Calu3 (cell line): ENCODE measurements at regions not wholly inside any gene's neighbourhood (a gene's known extent, or its start where the extent isn't known, plus 50 kb on each side); places are given as distances from the start of the nearest gene placed in this dataset.
"Not testable (repeated sequence)": the region's sequence is repeated elsewhere in the genome, so short reads cannot be mapped to it uniquely, and the experiment has no call there.

Experiments used
- BruUV-seq: library from RNA; stranded (reverse); fragments of 400-500 nt; replicated peaks from 2 replicates; lab custom pipeline; 2021; lab: Mats Ljungman, UMichigan
- CTCF ChIA-PET: fragments of 300-600 bp; sonication (Branson Sonifier 250); formaldehyde crosslinking; loops from one replicate; lab custom pipeline; 2022; ENCODE audit warnings: antibody characterized with exemption; lab: Charles Lee
- DNase-seq: peaks from one replicate; pipeline ENCODE4 v3.0.0; 2022
- H3K27ac Mint-ChIP-seq: one replicate; pipeline ENCODE4 v1.8.0; 2022; ENCODE audit warnings: mixed read lengths; ENCODE audit not compliant: unreplicated experiment
- H3K27me3 Mint-ChIP-seq: one replicate; pipeline ENCODE4 v1.8.0; 2022; ENCODE audit warnings: mixed read lengths; ENCODE audit not compliant: unreplicated experiment
- H3K36me3 Mint-ChIP-seq: one replicate; pipeline ENCODE4 v1.8.0; 2022; ENCODE audit warnings: mild to moderate bottlenecking, moderate library complexity, mixed read lengths; ENCODE audit not compliant: insufficient read depth, unreplicated experiment
- H3K4me1 Mint-ChIP-seq: one replicate; pipeline ENCODE4 v1.8.0; 2022; ENCODE audit warnings: mild to moderate bottlenecking, low read depth, mixed read lengths; ENCODE audit not compliant: unreplicated experiment
- H3K4me3 Mint-ChIP-seq: one replicate; pipeline ENCODE4 v1.8.0; 2022; ENCODE audit warnings: mild to moderate bottlenecking, low read depth, moderate library complexity, mixed read lengths; ENCODE audit not compliant: unreplicated experiment
- H3K9me3 Mint-ChIP-seq: one replicate; pipeline ENCODE4 v1.8.0; 2022; ENCODE audit warnings: low read depth, mixed read lengths; ENCODE audit not compliant: unreplicated experiment
- CTCF ChIP-seq: fragments of 200-600 bp; IDR thresholded peaks from one replicate; pipeline ENCODE4 v1.8.0; 2022; ENCODE audit warnings: antibody characterized with exemption; ENCODE audit not compliant: unreplicated experiment
- intact Hi-C: fragments of 100-400 bp; cut with micrococcal nuclease; formaldehyde crosslinking; loops from one replicate; pipeline ENCODE4 v1.10.0; 2022; ENCODE audit not compliant: unreplicated experiment

GRCh38 chr13:81562598-81562997 is 1221.7 kb upstream of the SPRY2 start:
- Mint-ChIP-seq H3K4me1 (no peaks in the 10 kb centered on the region), H3K36me3 (no peaks in the 10 kb centered on the region), H3K27me3 (no peaks in the 10 kb centered on the region), H3K27ac (no peak overlapping the region), H3K9me3 (no peaks in the 10 kb centered on the region), H3K4me3 (no peak overlapping the region)
- CTCF ChIA-PET: no interaction called here
- no peak for TF ChIP-seq CTCF
- intact Hi-C loops: no loop called here
- no peak for DNase-seq
- no TSS peak for BruUV-seq

GRCh38 chr13:81551036-81551435 is 1210.1 kb upstream of the SPRY2 start:
- no peak for TF ChIP-seq CTCF
- BruUV-seq: no TSS peak

GRCh38 chr13:81546294-81546693 is 1205.4 kb upstream of the SPRY2 start:
- CTCF ChIA-PET, intact Hi-C loops, DNase-seq, H3K4me1 Mint-ChIP-seq, H3K27me3 Mint-ChIP-seq, H3K4me3 Mint-ChIP-seq, H3K36me3 Mint-ChIP-seq, BruUV-seq, H3K9me3 Mint-ChIP-seq, H3K27ac Mint-ChIP-seq: not testable (repeated sequence)

More at GRCh38 chr13:81551036-81551435, 1210.1 kb upstream of the SPRY2 start:
- Mint-ChIP-seq H3K27ac (no peak overlapping the region), H3K36me3 (no peaks in the 10 kb centered on the region), H3K27me3 (no peaks in the 10 kb centered on the region), H3K4me1 (no peaks in the 10 kb centered on the region), H3K4me3 (no peak overlapping the region), H3K9me3 (peaks cover 2% of the 10 kb centered on the region)
- intact Hi-C loops: no loop called here
- no peak for DNase-seq
- CTCF ChIA-PET: no interaction called here

GRCh38 chr13:81540777-81541176 is 1199.9 kb upstream of the SPRY2 start:
- CTCF ChIA-PET: no interaction called here
- no peak for TF ChIP-seq CTCF
- intact Hi-C loops: loop anchor here (5.0 kb wide), 2 partner anchors 67 to 332 kb away; no protein-coding TSS in a partner anchor

GRCh38 chr13:81539643-81540150 is 1198.8 kb upstream of the SPRY2 start:
- no peak for TF ChIP-seq CTCF
- no peak overlapping the region for H3K27ac Mint-ChIP-seq
- H3K4me3 Mint-ChIP-seq: no peak overlapping the region
- H3K27me3 Mint-ChIP-seq: no peaks in the 10 kb centered on the region
- no TSS peak for BruUV-seq
- no peaks in the 10 kb centered on the region for H3K4me1 Mint-ChIP-seq
- H3K9me3 Mint-ChIP-seq: no peaks in the 10 kb centered on the region
- intact Hi-C loops: loop anchor here (5.0 kb wide), 2 partner anchors 68 to 333 kb away; no protein-coding TSS in a partner anchor
- CTCF ChIA-PET: no interaction called here
- no peak for DNase-seq
- no peaks in the 10 kb centered on the region for H3K36me3 Mint-ChIP-seq

More at GRCh38 chr13:81540777-81541176, 1199.9 kb upstream of the SPRY2 start:
- Mint-ChIP-seq H3K27me3 (no peaks in the 10 kb centered on the region), H3K36me3 (no peaks in the 10 kb centered on the region), H3K4me3 (no peak overlapping the region), H3K27ac (no peak overlapping the region), H3K4me1 (no peaks in the 10 kb centered on the region), H3K9me3 (peaks cover 2% of the 10 kb centered on the region)
- no peak for DNase-seq
- BruUV-seq: no TSS peak
